NCI-H187 treated with DMSO at 0.1 percent for 48 hours (cell line): ENCODE measurements at regions not wholly inside any gene's neighbourhood (a gene's known extent, or its start where the extent isn't known, plus 50 kb on each side); places are given as distances from the start of the nearest gene placed in this dataset.
"Not testable (repeated sequence)": the region's sequence is repeated elsewhere in the genome, so short reads cannot be mapped to it uniquely, and the experiment has no call there.

Experiments
- DNase-seq: peaks from one replicate; lab custom pipeline; 2025; lab: John Stamatoyannopoulos, UW

GRCh38 chr14:35988972-35989690, 163.0 kb downstream of the BRMS1L start:
- DNase-seq: no peak

- DNase-seq: no peak
Observed at GRCh38 chr14:35988550-35988949, 162.4 kb downstream of the BRMS1L start.

GRCh38 chr14:35987731-35988130, 161.6 kb downstream of the BRMS1L start:
- DNase-seq: no peak

GRCh38 chr14:35986219-35986573, 160.1 kb downstream of the BRMS1L start:
- no peak for DNase-seq

GRCh38 chr14:35985474-35986218, 159.5 kb downstream of the BRMS1L start:
- no peak for DNase-seq

- DNase-seq: no peak
Observed at GRCh38 chr14:35979531-35979930, 153.4 kb downstream of the BRMS1L start.

GRCh38 chr14:35978561-35978960, 152.4 kb downstream of the BRMS1L start:
- DNase-seq: no peak

GRCh38 chr14:35975814-35976213, 149.7 kb downstream of the BRMS1L start:
- DNase-seq: no peak

- no peak for DNase-seq
Observed at GRCh38 chr14:35973770-35974169, 147.6 kb downstream of the BRMS1L start.

GRCh38 chr14:35971965-35972630, 146.0 kb downstream of the BRMS1L start:
- DNase-seq: no peak

GRCh38 chr14:35969310-35969709, 143.2 kb downstream of the BRMS1L start:
- DNase-seq: no peak

- DNase-seq: no peak
Observed at GRCh38 chr14:35965400-35965799, 139.3 kb downstream of the BRMS1L start.

GRCh38 chr14:35964697-35965286, 138.7 kb downstream of the BRMS1L start:
- DNase-seq: no peak

GRCh38 chr14:35963209-35963608, 137.1 kb downstream of the BRMS1L start:
- no peak for DNase-seq

GRCh38 chr14:35961697-35962274, 135.6 kb downstream of the BRMS1L start:
- DNase-seq: no peak

GRCh38 chr14:35959835-35960234, 133.7 kb downstream of the BRMS1L start:
- no peak for DNase-seq

GRCh38 chr14:35958499-35958898, 132.4 kb downstream of the BRMS1L start:
- no peak for DNase-seq

GRCh38 chr14:35956376-35957085, 130.4 kb downstream of the BRMS1L start:
- DNase-seq: no peak

GRCh38 chr14:35952584-35952983, 126.4 kb downstream of the BRMS1L start:
- no peak for DNase-seq

- no peak for DNase-seq
Observed at GRCh38 chr14:35949920-35950513, 123.9 kb downstream of the BRMS1L start.

- not testable (repeated sequence) for DNase-seq
Observed at GRCh38 chr14:35947983-35948382, 121.8 kb downstream of the BRMS1L start.
